SK-N-SH (cell line): ENCODE measurements at regions not wholly inside any gene's neighbourhood (a gene's known extent, or its start where the extent isn't known, plus 50 kb on each side); places are given as distances from the start of the nearest gene placed in this dataset.

Source experiments
- CTCF ChIA-PET: fragments of 300-600, 350-600 bp; formaldehyde crosslinking; extraction: SDS; loops from one replicate; lab custom pipeline; 2021; lab: Yijun Ruan, JAX
- POLR2A ChIA-PET: fragments of 350-600 bp; sonication (Branson Sonifier 250); formaldehyde crosslinking; extraction: SDS; loops from one replicate; lab custom pipeline; 2020; ENCODE audit warnings: antibody characterized with exemption, inconsistent platforms; lab: Yijun Ruan, JAX
- DNase-seq: peaks from one replicate; pipeline ENCODE4 v3.0.0; 2012
- H2AFZ ChIP-seq: fragments of 200-600 bp; sonication (generic); 2 replicates; pipeline ENCODE4 v1.8.1; 2016; ENCODE audit warnings: antibody characterized with exemption, mild to moderate bottlenecking, low read depth
- H3F3A ChIP-seq: fragments of 200-600 bp; sonication (generic); replicated peaks from 2 replicates; pipeline ENCODE3; 2016; ENCODE audit warnings: antibody characterized with exemption, mild to moderate bottlenecking; ENCODE audit not compliant: insufficient read depth
- H3K27ac ChIP-seq, 2 experiments: fragments of 200-500 bp in 1 of 2; fragments of 200-600 bp in 1 of 2; sonication (Bioruptor generic) in 1 of 2; sonication (generic), shearing (Covaris generic) in 1 of 2; 2 replicates each; pipeline versions ENCODE4 v1.5.1 to v1.6.1; 2014 to 2016; ENCODE audit warnings: low read depth in 2 of 2, inconsistent platforms in 1 of 2, low read length in 1 of 2, mild to moderate bottlenecking in 1 of 2, mixed read lengths in 1 of 2
- H3K27me3 ChIP-seq: fragments of 200-600 bp; sonication (generic), shearing (Covaris generic); 2 replicates; pipeline ENCODE4 v1.6.1; 2016; ENCODE audit warnings: mixed run types; ENCODE audit not compliant: insufficient read depth
- H3K36me3 ChIP-seq, 2 experiments: fragments of 200-500 bp in 1 of 2; fragments of 200-600 bp in 1 of 2; sonication (Bioruptor generic) in 1 of 2; sonication (generic) in 1 of 2; replicated peaks in 1 of 2; 2 replicates each; pipeline versions ENCODE3 to v1.5.1; 2014 to 2016; ENCODE audit warnings: low read length in 1 of 2, mild to moderate bottlenecking in 1 of 2; ENCODE audit not compliant: insufficient read depth in 2 of 2, control insufficient read depth in 1 of 2
- H3K4me1 ChIP-seq, 2 experiments: fragments of 200-500 bp in 1 of 2; fragments of 200-600 bp in 1 of 2; sonication (Bioruptor generic) in 1 of 2; sonication (generic), shearing (Covaris generic) in 1 of 2; 2 replicates each; pipeline versions ENCODE4 v1.5.1 to v1.6.1; 2014 to 2016; ENCODE audit warnings: low read depth in 1 of 2, low read length in 1 of 2, mixed run types in 1 of 2; ENCODE audit not compliant: insufficient read depth in 2 of 2, control insufficient read depth in 1 of 2
- H3K4me2 ChIP-seq: fragments of 200-600 bp; sonication (generic), shearing (Covaris generic); 2 replicates; pipeline ENCODE4 v1.6.1; 2017; ENCODE audit warnings: mixed run types
- H3K4me3 ChIP-seq, 2 experiments: fragments of 200-500 bp in 1 of 2; fragments of 200-600 bp in 1 of 2; sonication (Bioruptor generic) in 1 of 2; sonication (generic), shearing (Covaris generic) in 1 of 2; 2 replicates each; pipeline versions ENCODE4 v1.5.1 to v1.8.1; 2014 to 2016; ENCODE audit warnings: low read depth in 2 of 2, inconsistent platforms in 1 of 2, low read length in 1 of 2, mild to moderate bottlenecking in 1 of 2, mixed read lengths in 1 of 2, moderate library complexity in 1 of 2
- H3K79me2 ChIP-seq: fragments of 200-600 bp; sonication (generic); 2 replicates; pipeline ENCODE4 v1.8.1; 2017; ENCODE audit warnings: mild to moderate bottlenecking; ENCODE audit not compliant: insufficient read depth
- H3K9ac ChIP-seq: fragments of 200-600 bp; sonication (generic); 2 replicates; pipeline ENCODE4 v1.6.1; 2017; ENCODE audit warnings: mixed run types
- H3K9me2 ChIP-seq: fragments of 200-600 bp; sonication (generic); 2 replicates; pipeline ENCODE4 v1.6.1; 2017; ENCODE audit warnings: mixed run types
- H3K9me3 ChIP-seq: fragments of 200-600 bp; sonication (generic); 2 replicates; pipeline ENCODE4 v1.6.1; 2017; ENCODE audit warnings: mixed run types, mild to moderate bottlenecking, moderate library complexity
- H4K20me1 ChIP-seq: fragments of 200-600 bp; sonication (generic); 2 replicates; pipeline ENCODE4 v1.6.1; 2017; ENCODE audit warnings: mild to moderate bottlenecking, mixed run types; ENCODE audit not compliant: insufficient read depth
- CTCF ChIP-seq: fragments of 200-600 bp; sonication (generic); IDR thresholded peaks from 2 replicates; pipeline ENCODE4 v1.6.1; 2017; ENCODE audit warnings: antibody characterized with exemption, mild to moderate bottlenecking, moderate library complexity
- ELF1 ChIP-seq: IDR thresholded peaks from 2 replicates; pipeline ENCODE4 v1.4.0; 2012
- EZH2phosphoT487 ChIP-seq: fragments of 200-600 bp; sonication (generic); IDR thresholded peaks from 2 replicates; pipeline ENCODE4 v1.6.1; 2017; ENCODE audit warnings: low read depth, mixed run types, mild to moderate bottlenecking, antibody characterized with exemption, moderate library complexity, borderline replicate concordance
- FOSL2 ChIP-seq: IDR thresholded peaks from 2 replicates; pipeline ENCODE4 v1.4.0; 2012; ENCODE audit warnings: low read depth, mild to moderate bottlenecking, moderate library complexity, borderline replicate concordance
- FOXJ3 ChIP-seq: sonication (generic); formaldehyde crosslinking; IDR thresholded peaks from 2 replicates; pipeline ENCODE4 v1.5.1; 2020; ENCODE audit warnings: mild to moderate bottlenecking, missing genetic modification reagents
- JUND ChIP-seq: IDR thresholded peaks from 2 replicates; pipeline ENCODE4 v1.4.0; 2012
- NFIC ChIP-seq: IDR thresholded peaks from 2 replicates; pipeline ENCODE4 v1.4.0; 2012; ENCODE audit warnings: borderline replicate concordance
- NRF1 ChIP-seq: IDR thresholded peaks from 2 replicates; pipeline ENCODE4 v1.6.1; 2012; ENCODE audit warnings: low read depth, mild to moderate bottlenecking, low read length
- RAD21 ChIP-seq: IDR thresholded peaks from 2 replicates; pipeline ENCODE4 v1.6.1; 2012; ENCODE audit warnings: mild to moderate bottlenecking, low read length
- RCOR1 ChIP-seq: fragments of 150-350 bp; IDR thresholded peaks from 2 replicates; pipeline ENCODE4 v1.6.1; 2017; ENCODE audit warnings: antibody characterized with exemption, low read length
- RFX5 ChIP-seq: IDR thresholded peaks from 2 replicates; pipeline ENCODE4 v1.6.1; 2012; ENCODE audit warnings: mild to moderate bottlenecking, improper control_type of control experiment, low read length
- RXRA ChIP-seq: IDR thresholded peaks from 2 replicates; pipeline ENCODE4 v1.4.0; 2012; ENCODE audit warnings: low read depth, mild to moderate bottlenecking, borderline replicate concordance
- SIN3A ChIP-seq: IDR thresholded peaks from 2 replicates; pipeline ENCODE4 v1.6.1; 2012; ENCODE audit warnings: low read depth, mild to moderate bottlenecking, low read length, moderate library complexity, borderline replicate concordance
- SMC3 ChIP-seq: IDR thresholded peaks from 2 replicates; pipeline ENCODE4 v1.6.1; 2012; ENCODE audit warnings: low read depth, low read length, improper control_type of control experiment
- TCF12 ChIP-seq: IDR thresholded peaks from 2 replicates; pipeline ENCODE4 v1.4.0; 2012
- TEAD4 ChIP-seq: IDR thresholded peaks from 2 replicates; pipeline ENCODE4 v1.4.0; 2012; ENCODE audit warnings: mild to moderate bottlenecking, borderline replicate concordance; ENCODE audit not compliant: insufficient read depth
- USF2 ChIP-seq: fragments of 150-350 bp; IDR thresholded peaks from 2 replicates; pipeline ENCODE4 v1.6.1; 2017; ENCODE audit warnings: antibody characterized with exemption, low read length, low read depth, borderline replicate concordance
- YY1 ChIP-seq: IDR thresholded peaks from 2 replicates; pipeline ENCODE4 v1.4.0; 2012; ENCODE audit warnings: low read depth, mild to moderate bottlenecking
- TF ChIP-seq, protein P1 (sequence below): fragments of 150-350 bp; IDR thresholded peaks from 2 replicates; pipeline ENCODE4 v1.6.1; 2016; ENCODE audit warnings: mild to moderate bottlenecking, low read depth, low read length
- TF ChIP-seq, protein P2 (sequence below): IDR thresholded peaks from 2 replicates; pipeline ENCODE4 v1.6.1; 2012; ENCODE audit warnings: mild to moderate bottlenecking, low read depth, low read length, moderate library complexity

- no peak overlapping the region for H2AFZ ChIP-seq
- no peaks in the 10 kb centered on the region for H3K79me2 ChIP-seq
- CTCF ChIA-PET, result no interaction called here
- DNase-seq, result no peak
- no peaks in the 10 kb centered on the region for H3F3A ChIP-seq
- H3K9me3 ChIP-seq, result no peaks in the 10 kb centered on the region; the same call in 1 of the 2 replicates
- POLR2A ChIA-PET, result no interaction called here
- H3K4me1 ChIP-seq, result no peaks in the 10 kb centered on the region; a peak in 1 of 4 replicates
- TF ChIP-seq, protein P1, sequence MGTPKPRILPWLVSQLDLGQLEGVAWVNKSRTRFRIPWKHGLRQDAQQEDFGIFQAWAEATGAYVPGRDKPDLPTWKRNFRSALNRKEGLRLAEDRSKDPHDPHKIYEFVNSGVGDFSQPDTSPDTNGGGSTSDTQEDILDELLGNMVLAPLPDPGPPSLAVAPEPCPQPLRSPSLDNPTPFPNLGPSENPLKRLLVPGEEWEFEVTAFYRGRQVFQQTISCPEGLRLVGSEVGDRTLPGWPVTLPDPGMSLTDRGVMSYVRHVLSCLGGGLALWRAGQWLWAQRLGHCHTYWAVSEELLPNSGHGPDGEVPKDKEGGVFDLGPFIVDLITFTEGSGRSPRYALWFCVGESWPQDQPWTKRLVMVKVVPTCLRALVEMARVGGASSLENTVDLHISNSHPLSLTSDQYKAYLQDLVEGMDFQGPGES, result no peak
- no peak for TF ChIP-seq NFIC
- no peak for TF ChIP-seq SMC3
- TF ChIP-seq TEAD4, result no peak
- TF ChIP-seq FOXJ3 (CRISPR knock-in tag), result no peak
- no peak for TF ChIP-seq JUND
- no peak for TF ChIP-seq ELF1
- TF ChIP-seq SIN3A, result no peak
- TF ChIP-seq RFX5, result no peak
- no peak for TF ChIP-seq NRF1
- TF ChIP-seq FOSL2, result no peak
- TF ChIP-seq YY1, result no peak
- no peak for TF ChIP-seq RXRA
- TF ChIP-seq, protein P2, sequence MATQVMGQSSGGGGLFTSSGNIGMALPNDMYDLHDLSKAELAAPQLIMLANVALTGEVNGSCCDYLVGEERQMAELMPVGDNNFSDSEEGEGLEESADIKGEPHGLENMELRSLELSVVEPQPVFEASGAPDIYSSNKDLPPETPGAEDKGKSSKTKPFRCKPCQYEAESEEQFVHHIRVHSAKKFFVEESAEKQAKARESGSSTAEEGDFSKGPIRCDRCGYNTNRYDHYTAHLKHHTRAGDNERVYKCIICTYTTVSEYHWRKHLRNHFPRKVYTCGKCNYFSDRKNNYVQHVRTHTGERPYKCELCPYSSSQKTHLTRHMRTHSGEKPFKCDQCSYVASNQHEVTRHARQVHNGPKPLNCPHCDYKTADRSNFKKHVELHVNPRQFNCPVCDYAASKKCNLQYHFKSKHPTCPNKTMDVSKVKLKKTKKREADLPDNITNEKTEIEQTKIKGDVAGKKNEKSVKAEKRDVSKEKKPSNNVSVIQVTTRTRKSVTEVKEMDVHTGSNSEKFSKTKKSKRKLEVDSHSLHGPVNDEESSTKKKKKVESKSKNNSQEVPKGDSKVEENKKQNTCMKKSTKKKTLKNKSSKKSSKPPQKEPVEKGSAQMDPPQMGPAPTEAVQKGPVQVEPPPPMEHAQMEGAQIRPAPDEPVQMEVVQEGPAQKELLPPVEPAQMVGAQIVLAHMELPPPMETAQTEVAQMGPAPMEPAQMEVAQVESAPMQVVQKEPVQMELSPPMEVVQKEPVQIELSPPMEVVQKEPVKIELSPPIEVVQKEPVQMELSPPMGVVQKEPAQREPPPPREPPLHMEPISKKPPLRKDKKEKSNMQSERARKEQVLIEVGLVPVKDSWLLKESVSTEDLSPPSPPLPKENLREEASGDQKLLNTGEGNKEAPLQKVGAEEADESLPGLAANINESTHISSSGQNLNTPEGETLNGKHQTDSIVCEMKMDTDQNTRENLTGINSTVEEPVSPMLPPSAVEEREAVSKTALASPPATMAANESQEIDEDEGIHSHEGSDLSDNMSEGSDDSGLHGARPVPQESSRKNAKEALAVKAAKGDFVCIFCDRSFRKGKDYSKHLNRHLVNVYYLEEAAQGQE, result no peak
- no peak for TF ChIP-seq RAD21
- no peak for TF ChIP-seq USF2
- TF ChIP-seq RCOR1, result no peak
- no peak for TF ChIP-seq TCF12
- TF ChIP-seq CTCF, result no peak
- TF ChIP-seq EZH2phosphoT487, result no peak
- H3K4me2 ChIP-seq, result no peak overlapping the region
- H3K36me3 ChIP-seq, result no peaks in the 10 kb centered on the region
- H3K27ac ChIP-seq, result no peak overlapping the region
- H3K4me3 ChIP-seq, result no peak overlapping the region
- no peak overlapping the region for H3K9ac ChIP-seq
- no peaks in the 10 kb centered on the region for H3K27me3 ChIP-seq
- H4K20me1 ChIP-seq, result no peaks in the 10 kb centered on the region
- no peaks in the 10 kb centered on the region for H3K9me2 ChIP-seq
Observed at GRCh38 chr4:129282293-129282692, 186.3 kb downstream of the C4orf33 start.
